ENCODE measurements at regions not wholly inside any gene's neighbourhood (a gene's known extent, or its start where the extent isn't known, plus 50 kb on each side); places are given as distances from the start of the nearest gene placed in this dataset.

DNA sequence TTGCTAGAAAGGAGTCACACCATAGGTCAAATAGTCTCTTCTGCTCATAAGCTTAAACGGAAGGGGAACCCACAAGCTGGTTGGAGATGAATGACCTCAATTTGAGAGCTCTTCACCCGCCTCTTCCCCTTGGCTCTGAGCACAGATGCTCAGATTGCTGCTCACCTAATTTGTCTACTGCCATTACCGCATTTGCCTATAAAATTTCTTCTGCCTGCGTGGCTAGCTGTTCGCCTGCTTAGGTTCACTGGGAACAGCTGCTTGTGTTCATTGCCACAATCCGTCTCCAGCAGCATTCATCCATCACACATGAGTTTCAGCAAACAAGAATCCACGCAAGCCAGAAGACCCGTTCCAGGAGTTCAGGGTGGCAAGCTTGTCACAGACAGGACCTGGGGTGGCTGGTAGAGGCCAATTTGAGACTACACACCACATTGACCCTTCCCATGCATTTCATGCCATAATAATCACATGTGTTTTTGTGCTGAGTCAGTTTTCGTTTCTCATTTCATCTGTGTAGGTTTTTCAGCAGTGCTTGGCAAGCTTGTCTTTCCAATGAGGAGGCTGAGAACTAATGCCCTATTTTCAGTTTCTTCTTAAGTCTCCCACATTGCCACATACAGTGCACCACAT lies 50.2 kb upstream of the DNAH5 start:
- ATAC-seq (no peak), FAIRE-seq (no peak), DNase-seq (ENCODE audit: low spot score) (no peak)
- H4K20me1 ChIP-seq (ENCODE audit: insufficient read depth, low read length), result no peaks in the 10 kb centered on the region
- H3K9me3 ChIP-seq (ENCODE audit: low read length), result peaks cover 4% of the 10 kb centered on the region
- ChIA-PET CTCF (ENCODE audit: low intra/inter-chr PET ratio, low total read pairs) (no interaction called here), POLR2A (no interaction called here)
- WGBS (ENCODE audit: low lambda C conversion rate), result 24% methylated on average over 9 of the region's 9 CpGs
- intact Hi-C loops (cut with micrococcal nuclease; ENCODE audit: unreplicated experiment), result no loop called here
- in situ Hi-C loops (cut with HindIII; ENCODE audit: extremely low pct_ligation_motif_present, low pct_unique_long_range_greater_than_20kb), result no loop called here
- H3K4me3 ChIP-seq (replicated peaks in 1 of 3; ENCODE audit: insufficient read depth in 1 of 3, low read depth in 2 of 3, low read length in 3 of 3), result no peak overlapping the region
- H2AFZ ChIP-seq (ENCODE audit: low read length), result no peak overlapping the region
- H3K9ac ChIP-seq (ENCODE audit: insufficient read depth, low read depth, low read length), result no peak overlapping the region
- H3K36me3 ChIP-seq (replicated peaks in 1 of 2; ENCODE audit: control insufficient read depth in 1 of 2, insufficient read depth in 2 of 2, low read length in 2 of 2), result no peaks in the 10 kb centered on the region
- H3K4me1 ChIP-seq (ENCODE audit: insufficient read depth, low read length), result no peaks in the 10 kb centered on the region
- TF ChIP-seq MAFK (conservative IDR thresholded peaks at IDR 0.05 in 1 of 2, IDR thresholded peaks at IDR 0.05 in 1 of 2; ENCODE audit: low read length in 2 of 2), result peak; percentile 71 to 80; a peak in 3 of 4 replicates
- no peak for TF ChIP-seq ZNF138 (CRISPR knock-in tag; IDR thresholded peaks at IDR 0.05; ENCODE audit: low read depth)
- no peak for TF ChIP-seq SALL1 (CRISPR knock-in tag; IDR thresholded peaks at IDR 0.05)
- TF ChIP-seq MAFF (IDR thresholded peaks at IDR 0.05; ENCODE audit: low read depth, low read length), result peak; percentile 80
- no peak for TF ChIP-seq NFE2L1 (CRISPR knock-in tag; IDR thresholded peaks at IDR 0.05; ENCODE audit: borderline replicate concordance)
- no peak overlapping the region for H3K4me2 ChIP-seq (ENCODE audit: low read depth, low read length)
- no peak overlapping the region for H3K27ac ChIP-seq (ENCODE audit: extremely low read length, insufficient read depth, low read length)
- peaks cover 0 to 4% of the 10 kb centered on the region in 2 experiments; a peak in 1 of 5 replicates for H3K27me3 ChIP-seq (ENCODE audit: control insufficient read depth in 1 of 2, insufficient read depth in 2 of 2, low read length in 2 of 2)
- H3K79me2 ChIP-seq (ENCODE audit: insufficient read depth, low read length), result no peaks in the 10 kb centered on the region
- no TSS peak for BruUV-seq (replicated peaks)

Data from HepG2 (cell line).